Testis (tissue), 2 donors: ENCODE measurements at regions not wholly inside any gene's neighbourhood (a gene's known extent, or its start where the extent isn't known, plus 50 kb on each side); places are given as distances from the start of the nearest gene placed in this dataset.

ENCODE experiments used
- CTCF ChIP-seq, 3 experiments: fragments of 450-650 bp in 2 of 3; fragments of 200-600 bp in 1 of 3; sonication (generic) in 1 of 3; IDR thresholded peaks; one replicate each; pipeline ENCODE4 v1.5.1; 2016 to 2019; ENCODE audit warnings: antibody characterized with exemption in 3 of 3, mild to moderate bottlenecking in 2 of 3, moderate library complexity in 1 of 3
- POLR2A ChIP-seq: fragments of 450-650 bp; IDR thresholded peaks from one replicate; pipeline ENCODE4 v1.6.1; 2017; ENCODE audit warnings: antibody characterized with exemption, mild to moderate bottlenecking, moderate library complexity

DNA sequence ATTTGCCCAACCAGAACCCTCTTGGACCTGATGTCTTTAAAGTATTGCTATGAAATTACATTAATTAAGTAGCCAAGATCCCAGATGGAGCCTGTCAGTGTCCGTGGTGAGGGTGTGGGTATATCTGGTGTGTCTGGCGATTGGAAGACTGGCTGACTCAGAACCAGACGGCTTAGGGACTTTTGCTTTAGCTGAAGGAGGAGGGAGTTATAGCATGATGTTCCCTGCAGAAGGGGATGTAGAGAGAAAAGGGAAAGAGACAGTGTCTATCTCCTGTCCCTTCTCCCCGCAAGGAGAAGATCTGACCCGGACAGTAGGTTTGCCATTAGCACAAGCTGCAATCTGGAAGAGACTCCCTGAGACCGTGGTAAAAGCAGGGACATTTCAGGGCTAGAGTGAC is 60.6 kb downstream of the POU3F3 start:
- TF ChIP-seq POLR2A (no peak), CTCF (IDR thresholded peaks at IDR 0.05) (no peak)
